ENCODE measurements at regions not wholly inside any gene's neighbourhood (a gene's known extent, or its start where the extent isn't known, plus 50 kb on each side); places are given as distances from the start of the nearest gene placed in this dataset.

GRCh38 chr10:118818621-118819221, 64.0 kb upstream of the CACUL1 start (continued):
- TF ChIP-seq REST (IDR thresholded peaks at IDR 0.05; ENCODE audit: low read depth, low read length) (no peak), RCOR1 (IDR thresholded peaks at IDR 0.05; ENCODE audit: low read length) (peak; percentile 43; the same call in 1 of the 2 replicates), GABPA (IDR thresholded peaks at IDR 0.05; ENCODE audit: low read depth) (no peak), POLR2AphosphoS5 (IDR thresholded peaks at IDR 0.05; ENCODE audit: low read depth, low read length) (no peak), MXI1 (IDR thresholded peaks at IDR 0.05; ENCODE audit: low read depth, low read length) (peak; percentile 84), GATA2 (CRISPR knock-in tag; IDR thresholded peaks at IDR 0.05) (peak; percentile 77), RAD21 (IDR thresholded peaks at IDR 0.05; ENCODE audit: low read length) (peak; percentile 22), RFX5 (IDR thresholded peaks at IDR 0.05; ENCODE audit: low read length) (no peak), CHD2 (IDR thresholded peaks at IDR 0.05; ENCODE audit: low read length, partially characterized antibody) (peak; percentile 22)
- TF ChIP-seq, protein P1, sequence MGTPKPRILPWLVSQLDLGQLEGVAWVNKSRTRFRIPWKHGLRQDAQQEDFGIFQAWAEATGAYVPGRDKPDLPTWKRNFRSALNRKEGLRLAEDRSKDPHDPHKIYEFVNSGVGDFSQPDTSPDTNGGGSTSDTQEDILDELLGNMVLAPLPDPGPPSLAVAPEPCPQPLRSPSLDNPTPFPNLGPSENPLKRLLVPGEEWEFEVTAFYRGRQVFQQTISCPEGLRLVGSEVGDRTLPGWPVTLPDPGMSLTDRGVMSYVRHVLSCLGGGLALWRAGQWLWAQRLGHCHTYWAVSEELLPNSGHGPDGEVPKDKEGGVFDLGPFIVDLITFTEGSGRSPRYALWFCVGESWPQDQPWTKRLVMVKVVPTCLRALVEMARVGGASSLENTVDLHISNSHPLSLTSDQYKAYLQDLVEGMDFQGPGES (IDR thresholded peaks at IDR 0.05; ENCODE audit: low read depth, low read length), result no peak

DNA sequence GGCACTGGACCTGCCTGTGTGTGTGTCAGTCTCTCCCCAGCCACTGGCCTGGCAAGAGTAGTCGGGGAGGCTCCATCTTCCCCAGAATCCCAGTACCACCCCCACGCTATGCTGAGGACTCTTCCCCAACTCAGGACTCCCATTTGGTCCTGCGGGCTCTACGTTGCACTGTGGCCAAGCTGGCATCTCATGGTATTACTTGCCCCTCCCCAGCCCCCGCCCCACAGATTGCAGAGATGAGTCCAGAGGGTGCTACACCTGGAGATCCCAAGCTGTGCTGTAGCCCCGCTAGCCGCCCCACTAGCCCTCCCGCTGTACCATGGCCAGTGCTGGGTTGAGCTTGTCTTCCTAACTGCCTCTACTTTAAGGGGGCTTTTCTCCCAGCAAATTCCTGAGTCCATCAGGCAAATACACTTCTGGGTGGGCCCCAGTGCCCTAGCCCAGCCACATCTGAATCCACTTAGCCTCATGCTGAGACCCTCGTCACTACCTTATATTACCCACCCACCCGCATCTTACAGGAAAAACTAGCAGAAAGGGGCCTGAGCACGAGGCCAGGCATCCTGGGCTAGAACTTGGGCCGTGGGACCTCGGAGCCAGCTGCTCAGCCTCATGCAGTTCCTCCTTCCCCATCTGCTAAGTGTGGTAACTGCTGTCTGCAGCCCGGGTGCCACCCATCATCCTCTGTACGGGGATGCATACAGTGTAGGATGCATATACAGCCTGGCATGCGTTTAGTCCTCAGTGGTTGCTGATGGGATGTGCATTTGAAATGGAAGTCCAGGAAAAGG, 65.8 kb upstream of the CACUL1 start:
- no peak overlapping the region for H3K4me2 ChIP-seq
- no peaks in the 10 kb centered on the region for H3K27me3 ChIP-seq (ENCODE audit: insufficient read depth)
- no peak overlapping the region for H3K27ac ChIP-seq (ENCODE audit: low read depth in 2 of 2, low read length in 1 of 2)
- H3F3A ChIP-seq (replicated peaks; ENCODE audit: insufficient read depth), result no peaks in the 10 kb centered on the region
- TF ChIP-seq TAF1 (IDR thresholded peaks at IDR 0.05; ENCODE audit: borderline replicate concordance, low read depth, low read length) (no peak), RFX5 (IDR thresholded peaks at IDR 0.05; ENCODE audit: low read length) (no peak), NFIC (IDR thresholded peaks at IDR 0.05; ENCODE audit: borderline replicate concordance) (no peak), POLR2AphosphoS5 (IDR thresholded peaks at IDR 0.05; ENCODE audit: low read depth, low read length) (no peak), FOXM1 (IDR thresholded peaks at IDR 0.05; ENCODE audit: low read depth) (no peak), ELF1 (IDR thresholded peaks at IDR 0.05) (no peak), SMC3 (IDR thresholded peaks at IDR 0.05; ENCODE audit: low read depth, low read length) (no peak), GATA2 (CRISPR knock-in tag; IDR thresholded peaks at IDR 0.05) (no peak)
- TF ChIP-seq, protein P2, sequence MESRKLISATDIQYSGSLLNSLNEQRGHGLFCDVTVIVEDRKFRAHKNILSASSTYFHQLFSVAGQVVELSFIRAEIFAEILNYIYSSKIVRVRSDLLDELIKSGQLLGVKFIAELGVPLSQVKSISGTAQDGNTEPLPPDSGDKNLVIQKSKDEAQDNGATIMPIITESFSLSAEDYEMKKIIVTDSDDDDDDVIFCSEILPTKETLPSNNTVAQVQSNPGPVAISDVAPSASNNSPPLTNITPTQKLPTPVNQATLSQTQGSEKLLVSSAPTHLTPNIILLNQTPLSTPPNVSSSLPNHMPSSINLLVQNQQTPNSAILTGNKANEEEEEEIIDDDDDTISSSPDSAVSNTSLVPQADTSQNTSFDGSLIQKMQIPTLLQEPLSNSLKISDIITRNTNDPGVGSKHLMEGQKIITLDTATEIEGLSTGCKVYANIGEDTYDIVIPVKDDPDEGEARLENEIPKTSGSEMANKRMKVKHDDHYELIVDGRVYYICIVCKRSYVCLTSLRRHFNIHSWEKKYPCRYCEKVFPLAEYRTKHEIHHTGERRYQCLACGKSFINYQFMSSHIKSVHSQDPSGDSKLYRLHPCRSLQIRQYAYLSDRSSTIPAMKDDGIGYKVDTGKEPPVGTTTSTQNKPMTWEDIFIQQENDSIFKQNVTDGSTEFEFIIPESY (IDR thresholded peaks at IDR 0.05; ENCODE audit: borderline replicate concordance, low read depth), result no peak
- H3K79me2 ChIP-seq (ENCODE audit: insufficient read depth), result no peaks in the 10 kb centered on the region
- H3K9me3 ChIP-seq, result no peaks in the 10 kb centered on the region
- no peak overlapping the region for H3K9ac ChIP-seq
- no peaks in the 10 kb centered on the region for H3K9me2 ChIP-seq
- no peak overlapping the region for H3K4me3 ChIP-seq (ENCODE audit: low read depth in 2 of 2, low read length in 1 of 2)
- 55% methylated on average over 15 of the region's 16 CpGs for WGBS (ENCODE audit: low lambda C conversion rate)
- CTCF ChIA-PET, result interaction anchor here (1.1 kb wide), 1 partner anchor 30 kb away, joined by 3 read pairs; no protein-coding TSS in a partner anchor
- POLR2A ChIA-PET, result no interaction called here
- DNase-seq, result no peak
- no peaks in the 10 kb centered on the region for H3K36me3 ChIP-seq (replicated peaks in 1 of 2; ENCODE audit: control insufficient read depth in 1 of 2, insufficient read depth in 2 of 2, low read length in 1 of 2)
- H3K4me1 ChIP-seq (ENCODE audit: control insufficient read depth in 1 of 2, insufficient read depth in 2 of 2, low read depth in 1 of 2, low read length in 1 of 2), result peaks cover 0 to 21% of the 10 kb centered on the region in 2 experiments; a peak in 1 of 4 replicates
- no peaks in the 10 kb centered on the region for H4K20me1 ChIP-seq (ENCODE audit: insufficient read depth)
- no peak overlapping the region for H2AFZ ChIP-seq (ENCODE audit: low read depth)
